SJCRH30 (cell line): ENCODE measurements at regions not wholly inside any gene's neighbourhood (a gene's known extent, or its start where the extent isn't known, plus 50 kb on each side); places are given as distances from the start of the nearest gene placed in this dataset.

Experiments used
- DNase-seq, 2 experiments: peaks; one replicate each; pipeline ENCODE4 v3.0.0-alpha.2; 2015 to 2020
- H3K27ac ChIP-seq: fragments of 250-450 bp; sonication (Bioruptor Pico); 2 replicates; pipeline ENCODE4 v1.5.1; 2020; ENCODE audit warnings: mild to moderate bottlenecking, moderate library complexity
- H3K27me3 ChIP-seq: fragments of 250-450 bp; sonication (Bioruptor Pico); 2 replicates; pipeline ENCODE4 v1.5.1; 2020; ENCODE audit warnings: mild to moderate bottlenecking, moderate library complexity
- H3K36me3 ChIP-seq: fragments of 250-450 bp; sonication (Bioruptor Pico); 2 replicates; pipeline ENCODE4 v1.5.1; 2020; ENCODE audit warnings: mild to moderate bottlenecking, moderate library complexity
- H3K4me1 ChIP-seq: fragments of 250-450 bp; sonication (Bioruptor Pico); 2 replicates; pipeline ENCODE4 v1.5.1; 2020; ENCODE audit warnings: mild to moderate bottlenecking, moderate library complexity
- H3K4me3 ChIP-seq: fragments of 250-450 bp; sonication (Bioruptor Pico); 2 replicates; pipeline ENCODE4 v1.5.1; 2020; ENCODE audit warnings: mild to moderate bottlenecking, moderate library complexity
- H3K9me3 ChIP-seq: fragments of 250-450 bp; sonication (Bioruptor Pico); replicated peaks from 2 replicates; pipeline ENCODE4 v1.5.1; 2020; ENCODE audit warnings: mild to moderate bottlenecking, moderate library complexity

DNA sequence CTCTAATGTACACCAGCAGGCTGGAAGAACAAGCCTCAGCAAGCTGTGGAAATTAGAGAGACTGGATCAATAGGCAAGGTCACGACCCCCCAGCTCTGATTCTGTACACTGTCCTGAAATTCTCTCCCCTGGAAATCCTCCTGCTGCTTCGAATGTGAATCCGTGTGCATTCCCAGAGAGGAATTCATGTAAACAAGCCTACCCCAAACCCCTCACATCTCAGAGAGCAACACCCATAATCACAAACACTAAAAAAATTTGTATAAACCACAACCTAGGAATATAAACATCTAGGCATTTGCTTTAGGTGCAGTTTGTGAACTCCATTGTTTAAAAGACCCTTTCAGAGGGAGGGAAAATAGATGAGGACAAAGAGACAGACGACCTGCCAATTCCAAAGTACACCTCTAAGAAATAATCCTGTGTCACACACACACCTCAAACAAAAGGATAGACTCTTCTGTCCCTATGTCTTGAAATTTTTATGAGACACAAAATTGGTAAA, 325.2 kb downstream of the WDR72 start:
- H3K4me1 ChIP-seq, result no peaks in the 10 kb centered on the region
- no peaks in the 10 kb centered on the region; the same call in 1 of the 2 replicates for H3K27me3 ChIP-seq
- H3K27ac ChIP-seq, result no peak overlapping the region

DNA sequence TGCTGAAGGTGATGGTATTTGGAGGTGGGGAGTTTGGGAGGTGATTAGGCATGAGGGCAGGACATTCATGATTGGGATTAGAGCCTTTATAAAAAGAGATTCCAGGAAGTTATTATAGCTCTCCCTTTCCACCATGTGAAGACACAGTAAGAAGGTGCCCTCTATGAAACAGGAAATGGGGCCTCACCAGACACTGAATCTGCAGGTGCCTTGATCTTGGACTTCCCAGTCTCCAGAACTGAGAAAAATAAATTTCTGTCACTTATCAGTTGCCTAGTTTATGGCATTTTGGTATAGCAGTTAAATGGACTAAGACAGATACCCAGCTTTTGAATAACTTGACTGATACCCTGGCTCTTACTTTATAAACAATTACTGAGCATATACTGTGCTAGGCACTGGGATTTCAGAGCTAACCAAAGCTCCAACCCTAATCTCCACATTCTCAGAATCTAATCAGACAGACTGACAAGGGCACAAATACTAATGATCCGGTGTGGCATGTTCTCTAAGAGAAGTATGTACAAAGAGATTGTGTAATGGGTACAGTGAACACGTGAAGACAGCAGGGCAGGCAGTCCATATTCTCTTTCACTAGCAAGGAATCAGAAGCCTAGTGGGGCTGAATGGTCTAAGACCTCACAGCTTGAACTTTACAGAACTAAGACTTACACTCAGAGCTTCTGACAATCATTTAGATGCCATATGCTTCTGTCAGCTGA, 343.1 kb downstream of the WDR72 start:
- no peak overlapping the region for H3K4me3 ChIP-seq
- no peaks in the 10 kb centered on the region for H3K4me1 ChIP-seq
- no peaks in the 10 kb centered on the region for H3K9me3 ChIP-seq
- DNase-seq, result no peak
- no peak overlapping the region for H3K27ac ChIP-seq
- H3K27me3 ChIP-seq, result no peaks in the 10 kb centered on the region
- no peaks in the 10 kb centered on the region for H3K36me3 ChIP-seq

More for the DNA sequence above, 325.2 kb downstream of the WDR72 start:
- Histone ChIP-seq H3K4me3 (no peak overlapping the region), H3K9me3 (no peaks in the 10 kb centered on the region), H3K36me3 (no peaks in the 10 kb centered on the region)
- no peak for DNase-seq

DNA sequence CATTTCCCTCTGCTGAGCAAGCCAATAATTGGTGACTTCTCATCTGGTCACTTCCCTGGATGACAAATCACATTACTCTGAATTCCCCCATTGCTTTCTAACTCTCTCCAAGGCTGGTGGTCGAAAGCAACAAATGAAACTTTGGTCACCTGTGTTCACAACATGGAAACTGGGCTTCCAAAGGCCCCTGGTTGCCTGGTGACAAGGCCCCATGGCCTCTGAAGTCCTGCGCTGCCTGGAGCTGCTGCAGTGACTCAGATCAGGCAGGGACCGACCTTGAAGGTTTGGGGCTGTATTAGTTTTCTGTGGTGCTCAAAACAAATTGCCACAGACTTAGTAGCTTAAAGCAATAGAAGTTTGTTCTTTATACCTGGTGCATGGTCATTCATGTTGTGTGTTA, 345.3 kb downstream of the WDR72 start:
- Histone ChIP-seq H3K27me3 (no peaks in the 10 kb centered on the region), H3K27ac (no peak overlapping the region), H3K4me1 (no peaks in the 10 kb centered on the region), H3K9me3 (no peaks in the 10 kb centered on the region), H3K4me3 (no peak overlapping the region), H3K36me3 (no peaks in the 10 kb centered on the region)
- no peak for DNase-seq

DNA sequence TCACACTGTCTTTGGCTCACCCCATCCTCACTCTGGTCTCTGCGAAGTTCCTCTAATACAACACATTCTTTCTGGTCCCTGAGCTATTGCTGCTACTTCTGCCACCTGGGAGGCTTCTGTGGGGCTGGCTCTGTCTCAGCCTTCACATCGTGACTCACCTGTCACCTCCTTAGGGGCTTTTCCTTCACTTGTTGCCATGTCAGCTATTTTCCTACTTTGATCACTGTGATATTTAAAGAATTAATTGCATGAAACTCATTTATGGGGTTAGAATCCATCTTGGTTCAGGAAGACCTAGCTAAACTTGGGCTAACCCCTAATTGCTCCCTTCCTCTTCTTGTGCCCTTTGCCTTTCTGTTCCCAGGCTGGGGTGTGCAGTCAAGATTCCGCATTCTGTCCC, 346.9 kb downstream of the WDR72 start:
- Histone ChIP-seq H3K27ac (no peak overlapping the region), H3K4me1 (no peaks in the 10 kb centered on the region), H3K36me3 (no peaks in the 10 kb centered on the region), H3K4me3 (no peak overlapping the region), H3K9me3 (no peaks in the 10 kb centered on the region), H3K27me3 (no peaks in the 10 kb centered on the region)
- no peak for DNase-seq

DNA sequence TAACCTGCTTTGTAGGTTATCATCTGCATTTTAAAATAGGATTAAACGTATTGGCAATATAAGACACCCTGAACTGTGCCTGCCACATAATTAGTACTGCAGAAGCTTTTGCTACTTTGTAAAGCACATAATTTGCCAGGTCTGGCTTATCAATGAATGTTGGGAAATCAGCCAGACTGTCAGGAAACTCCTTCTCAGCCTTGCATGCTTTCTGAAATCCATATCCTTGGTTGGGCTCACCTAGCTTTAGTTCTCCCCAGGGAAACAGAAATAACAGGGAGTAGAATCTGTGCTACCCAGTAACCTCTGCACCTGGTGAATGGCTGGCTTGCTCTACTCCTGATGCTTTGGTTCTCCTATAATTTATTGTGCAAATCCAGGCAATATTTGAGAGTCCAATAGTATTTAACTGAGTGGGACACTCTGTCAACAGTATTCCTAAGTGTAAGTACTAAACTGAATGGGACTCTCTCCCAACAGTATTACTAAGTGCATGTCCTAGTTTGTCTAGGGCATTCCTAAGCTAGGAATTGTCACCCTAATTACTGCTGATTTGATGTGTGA, 354.5 kb downstream of the WDR72 start:
- no peak overlapping the region for H3K4me3 ChIP-seq
- H3K36me3 ChIP-seq, result no peaks in the 10 kb centered on the region

DNA sequence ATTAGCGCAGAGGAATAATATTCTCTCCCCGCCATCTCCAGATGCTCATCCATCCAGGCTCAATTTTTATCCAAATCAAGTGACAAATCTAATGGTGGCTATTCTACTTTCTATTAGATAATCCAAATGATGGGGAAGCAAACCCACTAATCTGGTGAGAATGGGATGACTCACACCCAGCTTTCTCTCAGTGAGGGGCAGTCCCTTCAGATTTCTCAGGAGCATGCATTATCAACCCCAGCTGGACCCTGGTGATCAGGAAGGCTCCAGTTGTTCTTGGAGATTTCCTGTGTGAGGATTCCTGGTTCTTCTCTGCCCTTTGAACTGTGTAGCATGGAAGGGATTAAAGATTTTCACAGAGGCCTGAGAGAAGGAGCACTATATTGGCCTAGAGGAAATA, 358.0 kb downstream of the WDR72 start:
- no peak overlapping the region for H3K4me3 ChIP-seq
- H3K4me1 ChIP-seq, result no peaks in the 10 kb centered on the region
- H3K27ac ChIP-seq, result no peak overlapping the region
- DNase-seq, result peak in 1 of 2 experiments; percentile 5
- H3K9me3 ChIP-seq, result no peaks in the 10 kb centered on the region
- H3K36me3 ChIP-seq, result no peaks in the 10 kb centered on the region
- no peaks in the 10 kb centered on the region for H3K27me3 ChIP-seq

More for the DNA sequence above, 354.5 kb downstream of the WDR72 start:
- no peak for DNase-seq
- Histone ChIP-seq H3K9me3 (no peaks in the 10 kb centered on the region), H3K27ac (no peak overlapping the region), H3K27me3 (no peaks in the 10 kb centered on the region), H3K4me1 (no peaks in the 10 kb centered on the region)

DNA sequence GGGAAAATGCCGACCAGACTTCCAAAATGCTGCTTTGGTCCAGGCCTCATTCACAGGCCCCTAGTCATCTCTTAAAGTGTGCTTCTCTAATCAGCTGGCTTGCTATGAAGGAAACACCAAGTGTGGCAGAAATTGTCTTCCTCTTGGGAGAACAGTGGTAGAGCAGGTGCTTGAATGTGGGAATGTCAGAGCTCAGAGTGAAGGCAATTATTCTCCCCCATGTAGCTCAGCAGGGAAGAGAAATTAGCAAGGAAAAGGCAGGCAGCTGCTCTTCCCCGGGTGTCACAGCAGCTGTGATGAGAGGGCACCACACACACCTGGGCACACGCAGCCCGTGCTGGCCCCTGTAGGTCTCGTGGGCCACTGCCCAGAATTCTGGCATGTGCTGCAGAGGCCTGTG, 358.5 kb downstream of the WDR72 start:
- Histone ChIP-seq H3K27ac (no peak overlapping the region), H3K36me3 (no peaks in the 10 kb centered on the region), H3K9me3 (no peaks in the 10 kb centered on the region), H3K4me3 (no peak overlapping the region), H3K27me3 (no peaks in the 10 kb centered on the region), H3K4me1 (no peaks in the 10 kb centered on the region)
- no peak for DNase-seq

DNA sequence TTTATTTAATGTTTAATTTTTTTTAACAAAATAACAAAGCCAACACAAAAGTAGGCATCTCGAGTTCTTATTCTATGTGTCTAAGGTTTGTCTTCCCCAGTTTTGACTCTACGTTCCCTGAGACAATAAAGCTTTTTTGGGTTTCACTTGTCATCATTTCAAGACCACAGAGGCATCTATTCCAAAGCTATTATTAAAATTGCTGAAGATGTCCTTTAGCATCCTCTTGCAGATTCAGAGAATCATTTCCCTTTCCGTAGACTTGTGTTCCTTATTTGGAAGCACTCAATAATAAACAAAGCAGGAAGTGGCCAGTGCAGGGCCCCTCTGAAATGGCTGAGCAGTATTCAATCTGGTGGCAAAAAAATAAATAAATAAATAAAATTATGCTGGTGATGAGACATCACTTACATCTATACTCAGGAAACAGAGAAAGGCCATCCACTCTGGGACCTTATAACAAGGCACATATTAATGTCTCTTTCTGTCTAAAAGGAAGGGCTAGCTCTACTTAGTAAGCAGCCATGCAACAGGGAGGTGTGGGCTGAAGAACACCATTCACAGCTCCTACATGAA, 362.3 kb downstream of the WDR72 start:
- DNase-seq, result no peak
- Histone ChIP-seq H3K4me3 (no peak overlapping the region), H3K9me3 (no peaks in the 10 kb centered on the region), H3K4me1 (no peaks in the 10 kb centered on the region), H3K36me3 (no peaks in the 10 kb centered on the region), H3K27ac (no peak overlapping the region), H3K27me3 (no peaks in the 10 kb centered on the region)

DNA sequence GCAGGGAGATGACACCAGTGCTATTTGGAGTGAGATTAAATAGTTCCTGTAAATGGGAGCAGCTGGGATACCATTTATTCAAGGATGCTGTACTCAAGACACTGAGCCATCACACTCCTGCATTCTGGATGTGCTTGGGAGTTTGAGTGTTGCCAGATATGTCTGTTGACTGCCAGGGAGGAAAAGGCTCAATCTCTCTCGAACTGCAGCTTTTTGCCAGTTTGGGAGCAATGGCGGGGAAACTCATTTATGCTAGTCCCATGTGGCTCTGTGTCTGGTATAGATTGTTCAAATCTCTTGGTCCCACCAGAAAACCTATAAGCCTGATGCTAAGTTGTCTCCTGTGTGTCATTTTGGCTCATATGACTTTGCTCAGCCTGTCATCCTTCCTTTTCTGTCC, 363.6 kb downstream of the WDR72 start:
- Histone ChIP-seq H3K27me3 (no peaks in the 10 kb centered on the region), H3K27ac (no peak overlapping the region), H3K9me3 (no peaks in the 10 kb centered on the region), H3K36me3 (no peaks in the 10 kb centered on the region), H3K4me3 (no peak overlapping the region), H3K4me1 (no peaks in the 10 kb centered on the region)
- no peak for DNase-seq

DNA sequence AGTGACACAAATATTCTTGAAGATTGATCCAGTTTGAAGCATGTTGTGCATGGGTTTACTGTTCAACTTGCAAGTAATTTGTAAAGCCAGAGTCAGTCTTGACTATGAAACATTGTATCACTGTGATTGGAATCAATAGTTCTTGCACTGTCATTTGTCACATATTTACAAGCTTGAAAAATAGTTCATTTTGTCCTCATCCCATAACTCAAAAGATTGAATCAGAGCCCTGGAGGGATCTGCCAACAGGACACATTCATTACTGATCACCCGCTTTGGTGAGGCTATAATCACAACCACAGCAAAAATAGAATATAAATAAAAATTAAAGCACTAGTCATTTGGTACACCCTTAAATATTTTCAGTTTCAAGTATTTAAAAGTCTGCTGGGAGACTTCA, 368.9 kb downstream of the WDR72 start:
- H3K9me3 ChIP-seq, result no peaks in the 10 kb centered on the region
- H3K4me3 ChIP-seq, result no peak overlapping the region
- H3K27ac ChIP-seq, result no peak overlapping the region
- H3K36me3 ChIP-seq, result no peaks in the 10 kb centered on the region
- H3K4me1 ChIP-seq, result no peaks in the 10 kb centered on the region
- no peak for DNase-seq
- no peaks in the 10 kb centered on the region for H3K27me3 ChIP-seq

DNA sequence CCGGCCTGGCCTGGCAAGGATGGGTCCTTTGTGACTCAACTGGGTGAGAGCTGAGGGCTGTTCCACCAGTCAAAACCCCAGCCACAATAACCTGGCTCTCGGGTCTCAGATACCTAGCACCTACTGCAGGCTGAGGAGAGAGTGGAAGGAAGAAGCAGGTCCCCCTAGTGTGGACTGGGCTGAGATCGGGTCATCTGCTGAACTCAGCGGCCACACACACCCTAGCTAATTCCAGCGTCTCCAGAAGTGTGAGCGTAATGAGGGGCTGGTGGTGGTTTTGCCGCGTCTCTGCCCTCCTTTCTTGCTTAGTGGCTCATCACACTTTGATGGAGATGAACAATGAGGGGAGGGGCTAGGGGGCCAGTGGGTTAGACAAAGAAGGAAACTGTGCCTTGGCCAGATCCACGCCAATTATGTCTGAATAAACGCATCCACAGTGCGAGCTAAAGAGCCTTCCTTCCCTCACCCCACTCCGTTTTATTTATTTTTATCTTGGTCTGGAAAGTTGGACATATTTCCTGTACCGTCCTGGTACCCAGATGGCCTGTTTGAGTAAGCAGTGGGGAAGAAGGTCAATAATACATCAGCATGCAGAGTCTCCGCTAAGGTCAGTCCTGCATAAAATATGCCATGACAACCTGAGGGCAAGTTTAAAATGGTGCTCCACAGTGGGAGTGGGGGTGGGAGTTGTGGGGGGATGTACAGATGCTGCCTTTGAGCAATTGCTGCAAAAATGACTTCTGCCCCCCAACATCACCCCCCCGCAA, 370.0 kb downstream of the WDR72 start:
- Histone ChIP-seq H3K9me3 (no peaks in the 10 kb centered on the region), H3K36me3 (no peaks in the 10 kb centered on the region), H3K4me3 (no peak overlapping the region), H3K27me3 (no peaks in the 10 kb centered on the region), H3K4me1 (no peaks in the 10 kb centered on the region), H3K27ac (no peak overlapping the region)
- no peak for DNase-seq

DNA sequence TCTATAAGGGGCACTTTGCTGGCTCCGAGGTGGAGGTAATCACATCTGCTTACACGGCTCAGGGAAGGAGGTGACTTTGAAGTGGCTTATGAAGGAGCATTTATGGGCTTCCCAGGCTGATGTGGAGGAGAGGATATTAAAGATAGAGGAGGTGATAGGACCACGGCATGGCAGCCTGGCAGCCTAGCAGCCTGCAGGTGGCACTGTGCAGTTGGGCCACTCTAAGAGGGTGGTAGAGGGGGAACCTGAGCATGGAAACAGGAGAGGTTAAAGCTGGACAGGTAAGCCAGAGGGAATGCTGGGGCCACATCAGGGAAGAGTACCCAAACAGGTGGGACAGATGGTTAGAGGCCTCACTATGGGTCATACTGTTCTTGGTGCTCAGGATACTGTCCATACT, 375.0 kb downstream of the WDR72 start:
- Histone ChIP-seq H3K27ac (no peak overlapping the region), H3K4me1 (no peaks in the 10 kb centered on the region), H3K9me3 (no peaks in the 10 kb centered on the region), H3K4me3 (no peak overlapping the region), H3K36me3 (no peaks in the 10 kb centered on the region), H3K27me3 (no peaks in the 10 kb centered on the region)
- DNase-seq, result peak in 1 of 2 experiments; percentile 3

DNA sequence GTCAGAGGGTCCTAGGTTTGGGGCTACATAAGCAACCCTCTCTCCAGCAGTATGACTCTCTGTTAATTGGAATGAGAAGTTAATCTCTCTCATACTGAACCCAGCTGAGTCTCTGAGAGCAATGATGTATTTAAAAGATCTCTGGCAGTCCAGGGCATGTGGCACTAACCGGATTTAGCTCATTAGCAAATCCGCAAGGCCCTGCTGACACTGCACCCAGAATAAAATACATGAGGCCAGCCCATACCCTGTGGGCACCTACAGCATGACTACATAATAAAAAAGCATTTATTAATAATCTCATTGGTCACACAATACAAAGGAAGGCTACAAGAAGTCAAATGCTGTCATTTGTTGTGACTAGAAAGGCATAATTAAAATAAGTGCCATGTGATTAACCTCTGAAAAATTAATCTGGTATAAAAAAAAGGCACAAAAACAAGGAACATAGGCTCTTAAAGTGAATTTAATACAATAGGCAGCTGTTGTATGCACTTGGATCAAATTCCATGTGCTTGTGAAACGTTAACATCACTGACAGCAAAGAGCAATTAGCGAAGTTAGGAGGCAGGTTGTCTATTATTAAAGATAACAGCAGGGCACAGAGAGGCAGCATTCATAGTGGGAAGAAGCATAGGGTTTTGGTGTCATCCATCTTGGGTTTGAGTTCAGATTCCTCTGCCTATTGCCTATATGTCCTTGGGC, 381.2 kb downstream of the WDR72 start:
- H3K4me3 ChIP-seq, result no peak overlapping the region
- no peak for DNase-seq
- no peak overlapping the region for H3K27ac ChIP-seq
- no peaks in the 10 kb centered on the region for H3K4me1 ChIP-seq
- H3K27me3 ChIP-seq, result no peaks in the 10 kb centered on the region
- H3K9me3 ChIP-seq, result no peaks in the 10 kb centered on the region
- no peaks in the 10 kb centered on the region for H3K36me3 ChIP-seq

DNA sequence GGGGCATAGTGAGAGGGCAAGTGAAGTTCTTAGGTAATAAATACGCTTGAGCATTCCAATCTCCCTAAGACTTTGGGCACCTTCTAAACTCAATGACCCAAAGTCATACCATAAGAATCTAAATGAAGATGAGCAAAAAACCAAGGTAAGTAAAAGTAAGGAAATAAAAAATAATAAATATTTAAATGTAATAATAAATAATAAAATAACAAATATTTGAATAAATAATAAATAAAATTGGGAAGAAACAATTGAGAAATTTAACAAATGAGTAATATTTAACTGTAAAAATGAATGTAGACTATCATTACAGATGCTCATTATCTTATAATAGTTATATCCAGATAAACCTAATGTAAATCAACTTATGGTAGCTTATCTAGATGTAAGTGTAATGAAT, 391.7 kb downstream of the WDR72 start:
- H3K9me3 ChIP-seq, result no peaks in the 10 kb centered on the region

More for the DNA sequence above, 391.7 kb downstream of the WDR72 start:
- Histone ChIP-seq H3K4me1 (no peaks in the 10 kb centered on the region), H3K4me3 (no peak overlapping the region), H3K36me3 (no peaks in the 10 kb centered on the region), H3K27ac (no peak overlapping the region), H3K27me3 (no peaks in the 10 kb centered on the region)
- DNase-seq, result no peak
